ENCODE measurements at regions not wholly inside any gene's neighbourhood (a gene's known extent, or its start where the extent isn't known, plus 50 kb on each side); places are given as distances from the start of the nearest gene placed in this dataset.

- no peak overlapping the region for H3K27ac ChIP-seq (ENCODE audit: low read depth in 1 of 2, low read length in 2 of 2)
These were observed 399.7 kb upstream of the NBEA start for GRCh38 chr13:34542321-34542720.

GRCh38 chr13:34543836-34544235 lies 398.2 kb upstream of the NBEA start:
- TF ChIP-seq CTCF (IDR thresholded peaks at IDR 0.05) = no peak
- intact Hi-C loops (cut with DNase I, micrococcal nuclease) = no loop called here
- DNase-seq = no peak
- POLR2A ChIA-PET = no interaction called here
- Histone ChIP-seq H3K9me3 (ENCODE audit: control insufficient read depth in 1 of 2, insufficient read depth in 1 of 2, low read length in 2 of 2) (no peaks in the 10 kb centered on the region), H3K27me3 (ENCODE audit: control insufficient read depth in 1 of 2, insufficient read depth in 2 of 2, low read length in 2 of 2) (no peaks in the 10 kb centered on the region), H3K4me1 (ENCODE audit: insufficient read depth, low read length) (no peaks in the 10 kb centered on the region), H3K27ac (ENCODE audit: low read depth in 1 of 2, low read length in 2 of 2) (no peak overlapping the region), H3K4me3 (ENCODE audit: low read length) (no peak overlapping the region), H3K36me3 (ENCODE audit: insufficient read depth, low read length) (no peaks in the 10 kb centered on the region)
- Mint-ChIP-seq H3K27me3 (no peaks in the 10 kb centered on the region), H3K4me1 (ENCODE audit: low read depth) (no peaks in the 10 kb centered on the region), H3K9me3 (no peaks in the 10 kb centered on the region), H3K4me3 (no peak overlapping the region), H3K27ac (no peak overlapping the region), H3K36me3 (ENCODE audit: low read depth) (no peaks in the 10 kb centered on the region)
- CTCF ChIA-PET = interaction anchor here (1.2 kb wide), 1 partner anchor 9 kb away, joined by 3 read pairs; no protein-coding TSS in a partner anchor
- ATAC-seq (ENCODE audit: poor library complexity) = no peak

More at GRCh38 chr13:34542321-34542720, 399.7 kb upstream of the NBEA start:
- ATAC-seq (ENCODE audit: poor library complexity) (no peak), DNase-seq (no peak)
- intact Hi-C loops (cut with DNase I, micrococcal nuclease) = no loop called here
- H3K36me3 Mint-ChIP-seq (ENCODE audit: low read depth) = no peaks in the 10 kb centered on the region
- no peaks in the 10 kb centered on the region for H3K36me3 ChIP-seq (ENCODE audit: insufficient read depth, low read length)
- H3K4me1 ChIP-seq (ENCODE audit: insufficient read depth, low read length) = no peaks in the 10 kb centered on the region
- no peaks in the 10 kb centered on the region for H3K4me1 Mint-ChIP-seq (ENCODE audit: low read depth)
- POLR2A ChIA-PET = no interaction called here
- H3K27me3 ChIP-seq (ENCODE audit: control insufficient read depth in 1 of 2, insufficient read depth in 2 of 2, low read length in 2 of 2) = no peaks in the 10 kb centered on the region
- no peaks in the 10 kb centered on the region for H3K9me3 ChIP-seq (ENCODE audit: control insufficient read depth in 1 of 2, insufficient read depth in 1 of 2, low read length in 2 of 2)
- no peak overlapping the region for H3K4me3 Mint-ChIP-seq
- H3K27me3 Mint-ChIP-seq = no peaks in the 10 kb centered on the region
- H3K4me3 ChIP-seq (ENCODE audit: low read length) = no peak overlapping the region
- TF ChIP-seq CTCF (IDR thresholded peaks at IDR 0.05) = no peak
- CTCF ChIA-PET = no interaction called here
- H3K27ac Mint-ChIP-seq = no peak overlapping the region
- H3K9me3 Mint-ChIP-seq = no peaks in the 10 kb centered on the region

- Histone ChIP-seq H3K4me3 (ENCODE audit: low read length) (no peak overlapping the region), H3K9me3 (ENCODE audit: control insufficient read depth in 1 of 2, insufficient read depth in 1 of 2, low read length in 2 of 2) (no peaks in the 10 kb centered on the region), H3K27ac (ENCODE audit: low read depth in 1 of 2, low read length in 2 of 2) (no peak overlapping the region), H3K36me3 (ENCODE audit: insufficient read depth, low read length) (no peaks in the 10 kb centered on the region), H3K4me1 (ENCODE audit: insufficient read depth, low read length) (no peaks in the 10 kb centered on the region), H3K27me3 (ENCODE audit: control insufficient read depth in 1 of 2, insufficient read depth in 2 of 2, low read length in 2 of 2) (no peaks in the 10 kb centered on the region)
- TF ChIP-seq CTCF (IDR thresholded peaks at IDR 0.05) = no peak
- ChIA-PET POLR2A (no interaction called here), CTCF (no interaction called here)
- H3K27me3 Mint-ChIP-seq = no peaks in the 10 kb centered on the region
- intact Hi-C loops (cut with DNase I, micrococcal nuclease) = no loop called here
- no peaks in the 10 kb centered on the region for H3K36me3 Mint-ChIP-seq (ENCODE audit: low read depth)
- no peak for DNase-seq
- H3K27ac Mint-ChIP-seq = no peak overlapping the region
- H3K4me3 Mint-ChIP-seq = no peak overlapping the region
- ATAC-seq (ENCODE audit: poor library complexity) = no peak
- H3K9me3 Mint-ChIP-seq = no peaks in the 10 kb centered on the region
- no peaks in the 10 kb centered on the region for H3K4me1 Mint-ChIP-seq (ENCODE audit: low read depth)
These were observed 396.6 kb upstream of the NBEA start for GRCh38 chr13:34545461-34545860.
